ENCODE measurements at regions not wholly inside any gene's neighbourhood (a gene's known extent, or its start where the extent isn't known, plus 50 kb on each side); places are given as distances from the start of the nearest gene placed in this dataset.

DNA sequence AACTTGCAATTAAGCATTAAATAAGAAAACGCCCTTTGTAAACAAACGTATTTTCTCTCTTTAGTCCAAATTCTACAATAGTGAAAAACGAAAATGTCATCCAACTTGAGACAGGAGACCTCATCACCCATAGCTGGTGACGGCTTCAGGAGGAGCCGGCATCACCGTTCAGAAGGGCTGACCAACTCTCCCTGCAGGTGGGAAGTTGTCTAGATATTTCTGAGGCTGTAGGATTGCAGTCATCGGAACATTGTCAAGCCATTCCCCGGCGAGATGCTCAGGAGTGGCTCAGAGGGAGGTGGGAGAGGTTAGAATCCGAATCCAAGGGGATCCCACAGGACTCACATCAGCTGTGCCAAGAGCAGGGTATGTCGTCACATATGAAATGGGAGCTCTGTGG, 76.7 kb downstream of the RBFOX3 start:
- TF ChIP-seq POLR2A (IDR thresholded peaks at IDR 0.05) (no peak), POLR2AphosphoS5 (IDR thresholded peaks at IDR 0.05) (no peak)
- TF ChIP-seq, protein P1, sequence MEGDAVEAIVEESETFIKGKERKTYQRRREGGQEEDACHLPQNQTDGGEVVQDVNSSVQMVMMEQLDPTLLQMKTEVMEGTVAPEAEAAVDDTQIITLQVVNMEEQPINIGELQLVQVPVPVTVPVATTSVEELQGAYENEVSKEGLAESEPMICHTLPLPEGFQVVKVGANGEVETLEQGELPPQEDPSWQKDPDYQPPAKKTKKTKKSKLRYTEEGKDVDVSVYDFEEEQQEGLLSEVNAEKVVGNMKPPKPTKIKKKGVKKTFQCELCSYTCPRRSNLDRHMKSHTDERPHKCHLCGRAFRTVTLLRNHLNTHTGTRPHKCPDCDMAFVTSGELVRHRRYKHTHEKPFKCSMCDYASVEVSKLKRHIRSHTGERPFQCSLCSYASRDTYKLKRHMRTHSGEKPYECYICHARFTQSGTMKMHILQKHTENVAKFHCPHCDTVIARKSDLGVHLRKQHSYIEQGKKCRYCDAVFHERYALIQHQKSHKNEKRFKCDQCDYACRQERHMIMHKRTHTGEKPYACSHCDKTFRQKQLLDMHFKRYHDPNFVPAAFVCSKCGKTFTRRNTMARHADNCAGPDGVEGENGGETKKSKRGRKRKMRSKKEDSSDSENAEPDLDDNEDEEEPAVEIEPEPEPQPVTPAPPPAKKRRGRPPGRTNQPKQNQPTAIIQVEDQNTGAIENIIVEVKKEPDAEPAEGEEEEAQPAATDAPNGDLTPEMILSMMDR (IDR thresholded peaks at IDR 0.05): no peak

Measured in prostate gland (tissue), 2 donors.